Activated CD4-positive, alpha-beta T cell treated with anti-CD3 and anti-CD28 coated beads, Interleukin-2, amount 50 U/mL, for 24 hours (primary cell): ENCODE measurements at regions not wholly inside any gene's neighbourhood (a gene's known extent, or its start where the extent isn't known, plus 50 kb on each side); places are given as distances from the start of the nearest gene placed in this dataset.
"Not testable (repeated sequence)": the region's sequence is repeated elsewhere in the genome, so short reads cannot be mapped to it uniquely, and the experiment has no call there.

Experiments used
- DNase-seq, 2 donors: peaks; one replicate each; pipeline ENCODE4 v3.0.0-alpha.2; 2020; ENCODE audit warnings: low read depth in 1 of 2, low spot score in 1 of 2

DNA sequence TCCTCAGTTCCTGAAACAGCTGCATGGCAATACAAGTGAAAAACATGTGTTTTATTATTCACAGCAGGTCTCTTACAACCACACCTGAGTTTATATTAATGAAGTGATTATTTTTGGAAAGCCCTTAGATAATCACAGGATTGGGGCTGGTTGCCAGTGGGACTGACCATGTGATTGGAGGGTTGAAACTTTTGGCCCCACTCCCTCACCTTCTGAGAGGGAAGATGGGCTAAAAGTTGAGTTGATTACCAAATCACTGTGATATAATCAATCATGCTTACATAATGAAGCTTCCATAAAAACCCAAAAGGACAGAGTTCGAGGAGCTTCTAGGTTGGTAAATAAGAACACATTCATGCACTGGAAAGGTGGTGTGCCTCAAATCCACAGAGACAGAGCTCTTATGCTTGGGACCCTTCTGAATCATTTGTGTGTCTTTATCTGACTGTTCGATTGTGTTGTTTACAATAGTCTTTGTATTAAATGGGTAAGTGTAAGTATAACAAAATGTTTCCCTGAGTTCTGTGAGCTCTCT, 393.9 kb downstream of the RPS24 start:
- no peak for DNase-seq

DNA sequence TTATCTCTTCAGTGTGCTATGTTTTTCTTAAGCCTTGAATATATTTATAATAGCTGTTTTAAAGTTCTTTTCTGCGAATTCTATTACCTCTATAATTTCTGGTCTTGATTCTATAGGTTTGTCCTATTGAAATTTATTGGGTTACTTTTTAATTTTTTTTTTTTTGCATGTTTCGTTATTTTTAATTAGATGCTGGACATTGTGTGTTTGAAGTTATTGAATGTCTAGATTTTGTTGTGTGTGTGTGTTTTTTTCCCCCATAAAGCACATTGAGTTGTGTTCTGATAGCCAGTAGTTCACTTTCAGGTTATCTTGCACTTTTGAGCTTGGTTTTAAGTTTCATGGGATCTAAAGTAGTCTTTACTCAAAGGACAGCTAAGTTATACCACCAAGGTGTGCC, 394.9 kb downstream of the RPS24 start:
- no peak for DNase-seq

DNA sequence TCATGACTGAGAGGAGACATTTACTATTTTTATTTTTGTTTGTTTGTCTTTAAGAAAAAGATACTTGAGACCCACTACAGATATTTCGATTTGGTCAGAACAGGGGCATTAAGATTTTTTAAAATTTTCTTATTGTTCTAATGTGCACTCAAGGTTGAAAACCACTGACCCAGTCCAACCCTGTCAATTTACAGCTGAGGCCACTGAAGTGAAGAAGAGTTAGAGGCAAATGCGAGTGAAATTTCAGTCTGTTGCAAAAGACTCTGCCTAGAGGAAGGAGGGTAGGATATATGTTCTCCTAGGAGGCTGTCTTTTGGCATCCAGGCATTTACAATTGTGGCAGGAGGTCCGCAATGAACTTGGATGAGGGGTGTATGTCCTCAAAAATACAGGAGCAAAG, 396.3 kb downstream of the RPS24 start:
- DNase-seq: no peak

DNA sequence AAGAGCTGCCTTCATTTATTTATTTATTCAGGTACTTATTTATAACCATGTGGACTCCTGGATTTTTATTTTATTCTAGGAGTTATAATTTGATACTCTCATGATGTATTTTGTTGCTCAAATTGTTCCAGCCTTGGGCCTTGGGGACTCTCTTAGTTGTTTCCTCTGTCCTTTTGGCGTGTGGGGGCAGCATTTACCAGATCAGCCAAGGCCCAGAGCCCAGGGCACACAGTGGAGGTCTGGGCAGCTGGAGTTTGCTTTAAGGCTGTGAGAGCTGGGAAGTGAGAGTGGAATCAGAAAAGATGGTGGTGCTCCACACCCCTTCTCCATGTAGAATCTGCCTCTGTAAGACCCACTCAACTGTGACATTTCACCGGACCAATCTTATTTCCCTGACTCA, 398.9 kb downstream of the RPS24 start:
- no peak for DNase-seq

DNA sequence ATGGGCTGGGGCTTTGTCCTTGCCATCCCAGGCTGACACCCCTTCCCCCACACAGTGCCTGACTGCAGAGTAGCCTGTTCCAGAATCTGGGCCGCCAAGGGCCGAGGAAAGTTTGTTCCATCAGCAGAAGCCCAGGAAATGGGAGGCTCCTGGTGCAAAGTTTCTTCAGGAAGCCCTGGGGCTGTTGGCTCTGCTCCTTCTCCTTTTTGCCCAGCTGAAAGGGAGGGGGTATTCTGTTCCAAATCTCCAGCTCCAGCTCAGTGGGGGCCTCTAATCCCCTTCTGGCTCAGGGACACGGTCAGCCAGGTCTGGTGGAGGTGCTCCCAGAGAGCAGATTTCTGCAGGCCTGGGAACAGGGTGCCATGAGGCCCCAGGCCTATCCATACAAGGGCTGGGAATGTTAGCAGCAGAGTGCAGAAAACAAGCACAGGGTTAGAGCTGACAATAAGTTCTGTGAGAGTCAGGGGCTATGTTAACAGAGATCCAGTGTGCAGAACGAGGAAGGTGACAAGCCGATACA, 399.5 kb downstream of the RPS24 start:
- no peak for DNase-seq

DNA sequence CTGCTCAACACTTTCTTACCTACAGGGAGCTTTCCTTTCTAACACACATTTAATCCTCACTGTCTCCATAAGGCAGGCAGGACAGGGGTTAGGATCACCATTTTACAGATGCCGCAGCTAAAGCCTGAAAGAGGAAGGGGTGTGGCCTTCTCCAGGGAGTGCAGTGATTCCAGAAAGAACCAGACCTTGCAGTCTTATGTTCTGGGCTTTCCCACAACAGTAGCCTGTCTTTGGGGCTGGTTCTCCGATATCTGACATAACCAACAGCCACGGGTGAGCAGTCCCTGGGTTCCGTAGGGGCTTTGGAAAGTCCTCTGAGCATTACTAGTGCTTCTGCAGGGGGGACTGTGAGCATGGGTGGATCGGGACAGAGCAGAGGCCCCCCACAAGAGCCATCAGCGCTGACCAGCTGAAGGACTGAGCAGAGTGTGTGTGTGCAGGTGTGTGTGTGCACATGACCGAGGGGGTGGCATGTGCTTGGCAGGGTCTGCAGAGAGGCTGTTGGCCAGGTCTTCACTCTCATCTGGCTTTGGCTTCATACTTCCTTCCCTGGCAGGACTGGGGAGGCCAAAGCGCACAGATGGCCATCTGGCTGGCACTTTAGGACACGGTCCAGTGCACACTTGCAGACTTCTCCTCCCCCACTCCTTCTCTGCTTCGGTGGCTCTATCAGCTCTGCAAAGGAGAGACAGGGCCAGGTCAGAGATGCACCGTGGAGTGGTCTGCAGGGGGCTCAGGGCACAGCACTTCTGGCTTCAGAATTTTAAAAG, 400.3 kb downstream of the RPS24 start:
- DNase-seq: no peak

DNA sequence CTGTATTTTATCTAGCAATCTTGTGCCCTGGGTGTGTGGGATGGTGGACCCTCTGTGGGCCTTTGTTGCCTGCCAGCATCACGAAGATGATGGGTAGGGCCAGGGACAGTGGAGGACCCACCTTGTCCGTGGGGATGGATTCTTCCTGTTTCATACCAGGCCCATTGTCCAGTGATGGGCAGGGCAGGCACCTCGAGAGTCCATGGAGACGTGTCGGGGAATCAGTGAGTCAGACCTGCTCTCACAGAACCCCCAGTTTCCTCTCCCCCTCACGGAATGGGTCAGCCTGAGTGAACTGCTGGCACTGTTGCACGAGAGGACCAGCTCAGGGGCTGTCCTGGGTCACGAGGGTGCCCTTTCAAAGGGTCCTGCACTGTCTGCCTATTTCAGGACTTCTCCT, 401.2 kb downstream of the RPS24 start:
- no peak for DNase-seq

DNA sequence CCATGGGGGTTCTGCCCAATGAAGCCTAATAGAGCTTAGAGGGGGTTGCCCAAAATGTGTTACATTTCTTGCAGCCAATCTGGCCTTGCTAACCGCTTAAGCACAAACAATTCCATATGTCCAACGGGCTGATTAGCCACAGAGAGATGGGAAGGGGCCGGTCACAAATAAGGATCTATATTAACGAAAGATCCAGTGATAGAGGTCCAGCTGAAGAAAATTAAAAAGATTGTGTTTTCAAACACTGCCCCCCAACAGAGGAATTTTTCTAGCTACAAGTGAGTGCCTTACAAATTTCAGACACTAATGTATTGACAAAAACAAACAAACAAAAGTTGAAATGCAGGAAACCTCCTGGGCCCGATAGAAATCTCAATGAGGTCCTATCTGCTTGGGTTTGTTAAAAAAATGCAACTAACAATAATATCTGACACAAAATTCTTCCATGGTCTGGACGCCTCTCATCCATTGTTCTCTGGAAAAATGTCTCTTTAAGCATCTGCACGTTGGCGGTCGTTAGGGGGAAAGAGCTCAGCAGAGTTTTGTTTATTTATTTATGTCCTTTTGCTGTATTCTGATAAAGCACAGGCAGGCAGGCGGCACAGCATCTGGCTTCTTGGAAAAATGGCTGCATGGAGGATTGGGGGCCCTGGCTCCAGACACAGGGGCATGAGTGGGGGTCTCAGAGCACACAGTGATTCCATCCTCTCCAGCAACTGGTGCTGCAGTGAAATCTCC, 402.0 kb downstream of the RPS24 start:
- DNase-seq: no peak

DNA sequence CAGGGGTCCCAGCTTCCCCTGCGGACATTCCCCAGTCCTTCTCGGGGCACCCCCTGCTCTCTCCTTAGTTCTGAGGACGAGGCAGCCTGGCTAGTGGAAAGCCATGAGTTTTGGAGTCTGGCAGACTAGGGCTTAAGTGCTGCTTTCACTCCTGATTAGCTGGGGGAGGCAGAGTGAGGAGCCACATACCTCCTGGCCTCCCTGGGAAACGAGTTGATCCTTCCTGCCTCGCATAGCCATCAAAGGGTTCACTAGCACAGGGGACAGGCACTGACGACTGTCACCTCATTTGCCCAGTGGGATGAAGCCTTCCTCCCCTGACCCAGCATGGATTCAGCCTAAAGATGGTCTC, 402.5 kb downstream of the RPS24 start:
- no peak for DNase-seq

DNA sequence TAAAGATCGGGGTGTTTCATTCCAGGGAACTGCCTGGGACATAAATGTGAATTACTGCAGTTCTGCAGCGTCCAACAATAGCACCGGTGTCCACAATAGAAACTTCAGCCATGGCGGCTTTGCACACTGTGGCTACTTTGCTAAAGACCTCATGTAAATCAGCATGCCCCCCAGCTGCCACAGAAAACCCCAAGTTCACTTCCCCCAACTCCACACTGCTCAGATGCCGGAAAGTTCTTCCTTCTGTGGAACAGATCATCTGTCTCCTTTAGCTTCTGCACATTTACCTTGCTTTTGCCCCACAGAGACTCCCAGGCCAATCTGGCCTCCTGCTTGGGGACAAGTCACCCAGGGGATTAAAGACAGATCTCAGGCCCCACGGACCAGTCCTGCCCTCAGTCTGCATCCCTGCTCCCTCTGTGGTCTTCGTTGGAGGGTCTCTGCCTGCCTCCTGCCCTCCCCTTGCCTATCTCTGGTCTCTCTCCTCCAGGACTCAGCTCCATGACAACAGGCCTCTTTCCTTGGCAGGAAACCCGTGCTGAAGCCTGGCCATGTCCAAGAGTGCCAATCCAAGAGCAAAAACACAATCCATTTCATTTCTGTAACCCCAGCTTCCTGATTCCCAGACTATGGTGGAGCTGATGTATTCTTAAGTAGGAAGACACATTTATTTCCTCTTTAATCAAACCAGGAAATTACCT, 403.2 kb downstream of the RPS24 start:
- DNase-seq: no peak

DNA sequence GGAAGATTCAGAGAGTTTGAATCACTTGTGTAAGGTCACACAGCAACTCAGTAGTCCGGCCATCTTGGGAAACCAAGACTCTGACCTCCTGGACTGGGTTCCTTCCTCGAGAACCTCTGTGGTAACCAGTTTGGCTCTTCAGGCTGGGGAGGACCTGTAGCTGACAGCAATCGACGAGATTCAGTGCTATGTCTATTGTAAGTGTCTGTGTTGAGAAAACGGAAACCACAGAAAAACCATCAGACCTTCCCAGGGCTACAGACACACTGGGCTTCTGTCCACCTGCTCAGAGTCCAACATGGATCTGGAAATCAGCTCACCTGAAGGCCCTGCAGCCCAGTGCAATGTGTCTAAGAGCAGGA, 403.7 kb downstream of the RPS24 start:
- no peak for DNase-seq

DNA sequence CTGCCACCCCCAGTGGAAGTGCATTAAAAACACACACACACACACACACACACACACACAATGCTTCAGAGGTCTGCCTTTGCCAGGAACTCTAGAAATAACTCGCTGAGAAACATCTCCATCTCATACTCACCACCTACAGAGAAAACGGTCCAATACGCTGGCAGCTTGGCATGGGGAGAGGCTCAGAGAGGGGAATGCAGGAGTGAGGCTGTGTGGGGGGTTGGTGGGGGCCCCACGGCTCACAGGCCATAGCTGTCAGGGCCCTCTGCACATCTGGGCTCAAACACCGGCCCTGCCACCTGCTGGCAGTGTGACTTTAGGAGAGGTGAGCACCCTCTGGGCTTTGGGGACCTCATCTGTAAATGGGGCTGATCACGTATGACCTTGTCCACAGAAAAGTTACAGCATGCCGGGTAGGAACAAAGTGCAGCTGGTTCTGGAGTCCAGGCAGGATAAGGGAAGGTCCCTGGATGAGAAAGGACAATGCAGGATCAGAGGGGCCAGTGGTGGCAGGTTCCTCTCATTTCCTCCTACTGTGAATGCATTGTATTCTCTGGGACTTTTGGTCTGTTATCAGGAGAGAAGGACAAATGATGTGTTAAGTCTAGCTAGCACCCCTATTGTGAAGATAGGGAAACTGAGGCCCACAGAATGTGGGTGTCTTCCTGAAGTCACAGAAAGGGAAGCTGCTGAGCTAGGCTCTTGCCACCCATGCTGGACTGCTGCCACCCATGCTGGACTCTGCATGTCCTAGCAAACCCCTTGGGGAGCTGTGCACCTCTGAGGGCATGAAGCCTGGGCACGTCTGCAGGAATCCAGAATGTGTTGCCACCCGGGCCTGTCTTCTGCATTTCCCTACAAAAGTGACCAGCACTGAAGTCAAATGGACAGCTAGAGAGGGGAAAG, 404.6 kb downstream of the RPS24 start:
- DNase-seq: no peak

DNA sequence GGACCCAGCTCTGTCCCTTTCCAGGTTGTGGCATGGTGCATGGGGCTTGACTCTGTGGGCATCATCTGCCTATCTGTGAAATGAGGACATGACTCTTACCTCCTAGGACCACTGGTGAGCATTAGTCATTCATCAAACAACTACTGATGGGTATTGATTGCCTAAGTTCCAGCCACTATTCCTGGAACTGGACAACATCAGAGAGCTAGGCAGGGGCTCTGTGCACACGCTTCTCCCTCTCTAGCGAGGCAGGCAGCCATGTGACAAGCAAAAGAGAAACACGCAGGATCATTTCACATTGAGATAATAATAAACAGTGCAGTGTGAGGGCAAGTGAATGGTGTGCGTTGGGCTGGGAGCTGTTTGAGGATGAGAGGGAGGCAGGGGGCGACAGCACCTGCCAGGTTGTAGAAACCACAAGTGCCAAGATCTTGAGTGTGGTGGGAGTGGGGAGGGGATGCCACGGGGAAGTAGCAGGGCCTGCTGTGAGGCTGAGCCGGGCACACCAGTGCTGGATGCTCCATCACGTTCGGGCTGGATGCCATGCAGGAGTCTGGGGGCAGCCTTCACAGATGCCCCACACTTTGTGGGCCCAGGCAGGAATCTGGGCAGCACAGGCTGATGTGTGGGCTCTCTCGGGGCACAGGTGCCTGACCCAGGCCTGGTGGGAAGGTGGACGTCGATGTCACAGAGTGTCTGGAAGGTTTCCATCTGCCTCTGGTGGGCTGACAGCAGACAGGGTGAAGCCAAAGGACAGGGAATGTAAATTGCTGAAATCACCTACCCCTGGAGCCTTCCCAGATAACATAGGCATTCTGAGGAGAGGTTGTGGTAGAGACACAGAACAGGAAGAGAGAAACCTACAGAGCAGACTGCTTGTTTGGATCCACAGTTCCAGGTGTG, 405.5 kb downstream of the RPS24 start:
- DNase-seq: no peak

DNA sequence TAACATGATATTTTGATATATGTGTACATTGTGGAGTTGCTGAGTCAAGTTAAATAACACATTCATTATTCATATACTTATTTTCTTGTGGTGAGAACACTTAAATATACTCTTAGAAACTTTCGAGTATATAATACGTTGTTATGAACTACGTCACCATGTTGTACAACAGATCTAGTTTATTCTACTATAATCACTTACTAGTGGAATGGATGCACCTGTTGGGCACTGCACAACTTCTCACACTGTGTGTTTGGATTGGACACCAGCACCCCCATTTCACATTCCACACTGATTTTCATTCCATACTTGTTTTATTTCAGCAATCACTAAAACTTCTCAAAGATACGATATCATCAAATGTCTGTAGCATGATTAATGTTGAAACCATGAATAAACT, 407.3 kb downstream of the RPS24 start:
- DNase-seq: no peak

DNA sequence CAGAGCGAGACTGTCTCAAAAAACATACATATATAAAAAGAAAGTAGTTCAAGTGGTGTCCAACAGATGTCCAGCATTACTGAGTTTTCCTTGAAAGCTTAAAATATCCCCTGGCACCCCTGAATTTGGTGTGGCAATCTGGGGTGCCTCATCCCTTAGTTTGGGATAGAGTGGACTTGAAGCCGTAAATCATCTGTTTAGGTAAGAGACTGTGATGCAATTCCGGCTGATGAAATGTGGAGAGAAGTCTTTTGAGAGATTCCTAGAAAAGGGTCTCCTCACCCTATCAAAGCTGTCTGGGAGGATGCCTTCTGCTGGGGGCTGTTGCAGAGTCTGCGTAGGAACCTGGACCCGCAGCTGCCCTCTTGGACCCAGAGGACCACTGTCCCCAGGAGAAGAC, 408.0 kb downstream of the RPS24 start:
- DNase-seq: no peak

DNA sequence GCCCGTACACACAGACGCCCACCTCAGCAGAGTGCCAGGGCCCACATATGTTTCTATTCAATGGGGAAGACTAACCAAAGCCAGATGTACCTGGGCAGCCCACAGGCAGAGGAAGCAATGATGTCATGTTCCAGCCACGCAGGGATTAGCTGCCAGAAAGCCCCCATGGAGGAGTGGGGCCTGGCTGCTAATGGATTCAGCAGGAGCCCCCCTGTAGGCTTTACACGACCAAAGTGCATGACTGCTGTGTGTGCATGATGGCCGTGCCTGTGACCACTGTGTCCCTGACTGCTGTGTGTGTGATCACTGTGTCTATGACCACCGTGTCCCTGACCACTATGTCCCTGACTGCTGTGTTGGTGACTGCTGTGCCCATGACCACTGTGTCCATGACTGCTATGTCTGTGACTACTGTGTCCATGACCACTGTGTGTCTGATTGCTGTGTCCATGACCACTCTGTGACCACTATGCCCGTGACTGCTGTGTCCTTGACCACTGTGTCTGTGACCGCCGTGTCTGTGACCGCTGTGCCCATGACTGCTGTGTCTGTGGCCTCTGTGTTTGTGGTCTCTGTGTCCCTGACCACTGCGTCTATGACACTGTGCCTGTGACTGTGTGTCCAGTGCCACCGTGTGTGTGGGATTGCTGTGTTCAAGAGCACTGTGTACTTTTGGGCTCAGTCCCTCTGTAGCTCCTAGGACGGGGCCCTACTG, 409.3 kb downstream of the RPS24 start:
- no peak for DNase-seq

DNA sequence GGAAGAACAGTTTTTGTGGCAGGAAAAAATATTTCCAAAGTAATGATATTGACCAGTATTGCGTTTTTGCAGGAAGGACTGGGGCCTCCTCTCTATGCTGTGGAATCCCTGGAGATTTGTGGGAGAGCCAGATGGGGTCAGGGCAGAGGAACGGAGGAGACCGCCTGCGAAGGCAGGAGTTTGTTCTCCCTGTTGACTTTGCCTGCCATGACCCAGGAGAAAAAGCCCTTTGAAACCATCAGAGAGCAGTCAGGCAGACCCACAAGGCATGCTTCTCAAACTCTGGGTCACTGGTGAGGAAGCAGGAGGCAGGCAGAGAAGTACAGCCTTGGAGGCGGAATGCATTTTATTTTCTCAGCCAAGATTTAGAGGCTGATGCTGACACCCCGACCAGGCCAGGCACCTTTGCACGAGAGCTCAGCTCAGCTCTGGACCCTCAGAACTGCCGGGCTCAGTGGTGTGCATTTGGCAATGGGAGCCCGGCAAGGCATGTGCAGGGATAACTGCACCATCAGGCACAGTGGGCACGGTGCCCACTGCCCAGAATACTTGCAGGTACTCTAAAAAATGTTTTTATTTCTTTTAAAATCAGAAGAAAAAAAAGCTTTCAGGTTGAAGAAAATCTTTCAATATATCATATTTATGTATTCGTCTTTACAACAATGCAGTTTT, 410.4 kb downstream of the RPS24 start:
- no peak for DNase-seq

DNA sequence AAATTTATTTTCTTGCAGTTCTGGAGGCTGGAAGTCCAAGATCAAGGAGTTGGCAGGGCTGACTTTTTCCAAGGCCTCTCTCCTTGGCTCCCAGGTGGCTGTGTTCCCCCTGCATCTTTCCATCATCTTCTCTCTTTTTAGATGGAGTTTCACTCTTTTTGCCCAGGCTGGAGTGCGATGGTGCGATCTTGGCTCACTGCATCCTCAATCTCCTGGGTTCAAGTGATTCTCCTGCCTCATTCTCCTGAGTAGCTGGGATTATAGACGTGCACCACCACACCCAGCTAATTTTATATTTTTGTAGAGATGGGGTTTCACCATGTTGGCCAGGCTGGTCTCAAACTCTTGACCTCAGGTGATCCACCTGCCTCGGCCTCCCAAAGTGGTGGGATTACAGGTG, 411.1 kb downstream of the RPS24 start:
- not testable (repeated sequence) for DNase-seq

DNA sequence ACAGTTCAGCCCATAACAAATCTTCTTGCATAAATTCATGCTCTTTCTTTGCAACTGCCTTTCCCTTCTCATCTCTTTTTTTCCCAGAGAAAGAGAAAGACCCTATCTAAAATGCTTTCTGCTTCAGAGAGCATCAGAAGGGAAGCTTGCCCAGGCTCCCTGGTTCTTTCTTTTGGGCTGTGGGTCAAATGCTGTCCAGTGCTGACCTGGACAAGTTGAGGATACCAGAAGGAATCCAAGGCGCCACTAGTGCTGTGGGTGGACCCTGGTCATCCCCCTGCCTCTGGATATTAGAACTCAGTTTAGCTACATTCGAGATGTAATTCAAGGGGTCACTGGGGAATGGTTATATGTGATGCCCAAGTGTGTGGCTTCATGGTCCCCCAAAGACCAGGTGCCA, 411.6 kb downstream of the RPS24 start:
- no peak for DNase-seq
